HEK293 (cell line): ENCODE measurements at regions not wholly inside any gene's neighbourhood (a gene's known extent, or its start where the extent isn't known, plus 50 kb on each side); places are given as distances from the start of the nearest gene placed in this dataset.

Source experiments
- CTCF ChIA-PET: fragments of 350-600 bp; formaldehyde crosslinking; extraction: SDS; loops from one replicate; lab custom pipeline; 2021; ENCODE audit warnings: antibody characterized with exemption; lab: Yijun Ruan, JAX
- POLR2A ChIA-PET: fragments of 300-600 bp; formaldehyde crosslinking; extraction: SDS; loops from one replicate; lab custom pipeline; 2020; ENCODE audit warnings: antibody characterized with exemption, inconsistent platforms; lab: Yijun Ruan, JAX
- H3K27ac ChIP-seq: fragments of 200-500 bp; sonication (Bioruptor generic); 2 replicates; pipeline ENCODE4 v1.5.1; 2014; ENCODE audit warnings: low read depth, low read length, control low read depth, inconsistent platforms; ENCODE audit errors: extremely low read depth
- H3K36me3 ChIP-seq, 2 experiments: fragments of 200-500 bp in 1 of 2; sonication (Bioruptor generic) in 1 of 2; 1 replicate in 1 of 2; 2 replicates in 1 of 2; pipeline ENCODE4 v1.5.1; 2014 to 2017; ENCODE audit warnings: inconsistent platforms in 2 of 2, low read length in 2 of 2; ENCODE audit not compliant: control insufficient read depth in 2 of 2, insufficient read depth in 1 of 2
- H3K4me1 ChIP-seq: fragments of 200-500 bp; sonication (Bioruptor generic); 2 replicates; pipeline ENCODE4 v1.5.1; 2014; ENCODE audit warnings: mild to moderate bottlenecking, low read length, inconsistent platforms; ENCODE audit not compliant: control insufficient read depth, insufficient read depth
- H3K4me3 ChIP-seq: 2 replicates; pipeline ENCODE4 v1.5.1; 2011; ENCODE audit warnings: low read depth, mild to moderate bottlenecking, control low read depth, low read length, moderate library complexity
- H3K9me3 ChIP-seq: fragments of 200-500 bp; sonication (Bioruptor generic); 2 replicates; pipeline ENCODE4 v1.5.1; 2014; ENCODE audit warnings: low read depth, low read length, inconsistent platforms; ENCODE audit not compliant: control insufficient read depth, insufficient read depth
- GLI4 ChIP-seq: fragments of 450-650 bp; formaldehyde crosslinking; IDR thresholded peaks from 2 replicates; pipeline ENCODE4 v1.5.1; 2016; ENCODE audit warnings: missing biosample characterization, missing genetic modification characterization
- KLF1 ChIP-seq: fragments of 450-650 bp; formaldehyde crosslinking; IDR thresholded peaks from 2 replicates; pipeline ENCODE4 v1.5.1; 2016; ENCODE audit warnings: missing biosample characterization, missing genetic modification characterization
- MYNN ChIP-seq: fragments of 450-650 bp; formaldehyde crosslinking; IDR thresholded peaks from 2 replicates; pipeline ENCODE4 v1.5.1; 2016; ENCODE audit warnings: missing biosample characterization, missing genetic modification characterization, borderline replicate concordance
- OSR2 ChIP-seq: fragments of 450-650 bp; formaldehyde crosslinking; IDR thresholded peaks from 2 replicates; pipeline ENCODE4 v1.5.1; 2016; ENCODE audit warnings: missing biosample characterization, missing genetic modification characterization
- PRDM4 ChIP-seq: fragments of 450-650 bp; formaldehyde crosslinking; IDR thresholded peaks from 2 replicates; pipeline ENCODE4 v1.5.1; 2017; ENCODE audit warnings: missing biosample characterization, missing genetic modification characterization
- SCRT1 ChIP-seq: fragments of 450-650 bp; formaldehyde crosslinking; IDR thresholded peaks from 2 replicates; pipeline ENCODE4 v1.5.1; 2016; ENCODE audit warnings: missing biosample characterization, missing genetic modification characterization, borderline replicate concordance
- TSHZ1 ChIP-seq: fragments of 450-650 bp; formaldehyde crosslinking; IDR thresholded peaks from 2 replicates; pipeline ENCODE4 v1.5.1; 2016; ENCODE audit warnings: missing biosample characterization, missing genetic modification characterization, borderline replicate concordance
- ZNF2 ChIP-seq: fragments of 450-650 bp; formaldehyde crosslinking; IDR thresholded peaks from 2 replicates; pipeline ENCODE4 v1.5.1; 2016; ENCODE audit warnings: missing biosample characterization, missing genetic modification characterization
- ZNF24 ChIP-seq: fragments of 450-650 bp; formaldehyde crosslinking; IDR thresholded peaks from 2 replicates; pipeline ENCODE4 v1.5.1; 2016; ENCODE audit warnings: missing biosample characterization, missing genetic modification characterization
- ZNF274 ChIP-seq, 2 experiments: fragments of 200-500 bp in 1 of 2; fragments of 450-650 bp in 1 of 2; sonication (Bioruptor generic) in 1 of 2; formaldehyde crosslinking in 1 of 2; IDR thresholded peaks; 2 replicates each; pipeline versions ENCODE4 v1.5.1 to v1.6.1; 2014 to 2016; ENCODE audit warnings: borderline replicate concordance in 1 of 2, inconsistent platforms in 1 of 2, low read length in 1 of 2, missing biosample characterization in 1 of 2, missing genetic modification characterization in 1 of 2
- ZNF350 ChIP-seq: fragments of 450-650 bp; formaldehyde crosslinking; IDR thresholded peaks from 2 replicates; pipeline ENCODE4 v1.5.0; 2017; ENCODE audit warnings: missing biosample characterization, mild to moderate bottlenecking, missing genetic modification characterization
- ZNF404 ChIP-seq: fragments of 450-650 bp; formaldehyde crosslinking; IDR thresholded peaks from 2 replicates; pipeline ENCODE4 v1.5.1; 2017; ENCODE audit warnings: missing biosample characterization, missing genetic modification characterization
- ZNF423 ChIP-seq: fragments of 450-650 bp; formaldehyde crosslinking; IDR thresholded peaks from 2 replicates; pipeline ENCODE4 v1.5.1; 2016; ENCODE audit warnings: missing biosample characterization, missing genetic modification characterization
- ZNF433 ChIP-seq: fragments of 450-650 bp; formaldehyde crosslinking; IDR thresholded peaks from 2 replicates; pipeline ENCODE4 v1.5.1; 2016; ENCODE audit warnings: missing biosample characterization, missing genetic modification characterization, low read depth
- ZNF488 ChIP-seq: fragments of 450-650 bp; formaldehyde crosslinking; IDR thresholded peaks from 2 replicates; pipeline ENCODE4 v1.5.1; 2016; ENCODE audit warnings: missing biosample characterization, missing genetic modification characterization
- ZNF521 ChIP-seq: fragments of 450-650 bp; formaldehyde crosslinking; IDR thresholded peaks from 2 replicates; pipeline ENCODE4 v1.5.1; 2017; ENCODE audit warnings: missing biosample characterization, mild to moderate bottlenecking, missing genetic modification characterization
- ZNF544 ChIP-seq: fragments of 450-650 bp; formaldehyde crosslinking; IDR thresholded peaks from 2 replicates; pipeline ENCODE4 v1.5.0; 2017; ENCODE audit warnings: missing biosample characterization, missing genetic modification characterization
- ZNF624 ChIP-seq: fragments of 450-650 bp; formaldehyde crosslinking; IDR thresholded peaks from 2 replicates; pipeline ENCODE4 v1.5.1; 2017; ENCODE audit warnings: missing biosample characterization, missing genetic modification characterization
- ZNF837 ChIP-seq: fragments of 450-650 bp; formaldehyde crosslinking; IDR thresholded peaks from 2 replicates; pipeline ENCODE4 v1.5.1; 2016; ENCODE audit warnings: missing biosample characterization, missing genetic modification characterization
- ZSCAN16 ChIP-seq: fragments of 450-650 bp; formaldehyde crosslinking; IDR thresholded peaks from 2 replicates; pipeline ENCODE4 v1.5.1; 2016; ENCODE audit warnings: missing biosample characterization, missing genetic modification characterization
- ZSCAN5A ChIP-seq: fragments of 450-650 bp; formaldehyde crosslinking; IDR thresholded peaks from 2 replicates; pipeline ENCODE4 v1.5.1; 2016; ENCODE audit warnings: missing biosample characterization, missing genetic modification characterization

GRCh38 chr1:67918067-67918466, 84.8 kb upstream of the GNG12 start (continued):
- TF ChIP-seq PRDM4 (tag by site-specific recombination) (no peak), ZSCAN16 (tag by site-specific recombination) (no peak), TSHZ1 (no peak)

GRCh38 chr1:67917006-67917405, 83.7 kb upstream of the GNG12 start:
- ChIA-PET POLR2A (no interaction called here), CTCF (interaction anchor here (0.5 to 0.6 kb wide), 2 partner anchors 10 to 572 kb away, joined by 3 to 4 read pairs; no protein-coding TSS in a partner anchor)
- Histone ChIP-seq H3K4me1 (no peaks in the 10 kb centered on the region), H3K9me3 (no peaks in the 10 kb centered on the region), H3K4me3 (no peak overlapping the region), H3K27ac (no peak overlapping the region), H3K36me3 (no peaks in the 10 kb centered on the region)
- no peak for TF ChIP-seq OSR2 (tag by site-specific recombination)

- H3K4me3 ChIP-seq, result no peak overlapping the region
- TF ChIP-seq KLF1, result no peak
- no peak for TF ChIP-seq ZNF274 (IDR thresholded peaks at IDR 0.05; ENCODE audit: low read length)
- no peak for TF ChIP-seq ZNF274 (tag by site-specific recombination; IDR thresholded peaks at IDR 0.05; ENCODE audit: borderline replicate concordance)
- TF ChIP-seq ZSCAN5A, result no peak
- no peak for TF ChIP-seq SCRT1
- no peak for TF ChIP-seq ZNF521 (tag by site-specific recombination)
- TF ChIP-seq GLI4 (tag by site-specific recombination), result no peak
- TF ChIP-seq ZNF544 (tag by site-specific recombination), result no peak
- TF ChIP-seq ZNF837 (tag by site-specific recombination), result no peak
- TF ChIP-seq ZNF433 (tag by site-specific recombination), result no peak
- TF ChIP-seq ZNF404, result no peak
- no peak for TF ChIP-seq ZNF423 (tag by site-specific recombination)
- no peak for TF ChIP-seq ZNF2 (tag by site-specific recombination)
- no peak for TF ChIP-seq ZNF624 (tag by site-specific recombination)
- no peak for TF ChIP-seq ZNF24 (tag by site-specific recombination)
- no peak for TF ChIP-seq ZNF350 (tag by site-specific recombination)
- TF ChIP-seq MYNN (tag by site-specific recombination), result no peak
- TF ChIP-seq ZNF488 (tag by site-specific recombination), result no peak
- TF ChIP-seq, all 188 proteins: peak for 0
- Histone ChIP-seq H3K36me3 (no peaks in the 10 kb centered on the region), H3K27ac (no peak overlapping the region), H3K4me1 (no peaks in the 10 kb centered on the region), H3K9me3 (no peaks in the 10 kb centered on the region)
- CTCF ChIA-PET, result interaction anchor here (0.5 to 0.6 kb wide), 2 partner anchors 10 to 572 kb away, joined by 3 to 4 read pairs; no protein-coding TSS in a partner anchor
- POLR2A ChIA-PET, result no interaction called here
Observed at GRCh38 chr1:67916140-67916886, 83.0 kb upstream of the GNG12 start.
